NCI-H510A treated with DMSO at 0.1 percent for 48 hours (cell line): ENCODE measurements at regions not wholly inside any gene's neighbourhood (a gene's known extent, or its start where the extent isn't known, plus 50 kb on each side); places are given as distances from the start of the nearest gene placed in this dataset.
"Not testable (repeated sequence)": the region's sequence is repeated elsewhere in the genome, so short reads cannot be mapped to it uniquely, and the experiment has no call there.

Experiments
- DNase-seq: peaks from one replicate; lab custom pipeline; 2025; lab: John Stamatoyannopoulos, UW

DNA sequence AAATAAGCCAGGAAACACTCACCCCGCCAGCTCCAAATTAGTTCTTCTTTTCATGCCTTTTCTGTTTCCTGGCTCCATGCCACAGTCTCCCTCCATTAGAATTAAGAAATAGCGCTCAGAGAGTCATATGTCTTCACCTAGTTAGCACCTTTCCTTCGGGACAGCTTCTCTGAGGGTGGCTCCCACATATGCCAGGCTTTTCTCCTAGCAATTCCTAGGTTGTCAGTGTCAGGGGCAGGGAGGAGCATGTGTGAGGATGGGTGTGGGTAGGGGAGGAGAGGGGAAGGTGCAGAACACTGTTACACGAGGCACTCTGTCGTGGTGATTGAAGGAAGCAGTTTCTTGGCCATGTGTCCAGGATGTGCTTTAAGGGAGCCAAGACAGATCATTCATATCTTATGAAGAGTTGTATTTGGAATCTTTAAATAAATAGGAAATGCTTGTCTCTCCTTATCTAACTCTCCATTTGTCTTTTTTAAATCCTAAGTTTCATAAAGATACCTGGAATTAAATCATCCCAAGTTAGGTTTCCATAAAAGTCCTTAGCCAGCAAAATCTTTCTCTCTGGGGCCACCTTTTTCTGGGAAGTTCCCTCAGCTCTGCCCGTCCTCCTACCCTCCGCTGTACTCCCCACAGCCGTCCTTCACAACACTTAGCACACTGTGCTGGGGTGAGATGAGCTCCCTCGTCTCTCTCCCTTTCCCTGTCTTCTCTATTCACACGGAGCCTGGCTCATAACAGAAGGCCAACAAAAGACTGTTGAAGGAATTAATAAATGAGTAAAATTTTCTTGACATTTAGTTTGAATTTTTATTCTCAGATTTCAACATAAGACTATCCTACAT lies 361.0 kb downstream of the CD83 start:
- DNase-seq, result no peak

DNA sequence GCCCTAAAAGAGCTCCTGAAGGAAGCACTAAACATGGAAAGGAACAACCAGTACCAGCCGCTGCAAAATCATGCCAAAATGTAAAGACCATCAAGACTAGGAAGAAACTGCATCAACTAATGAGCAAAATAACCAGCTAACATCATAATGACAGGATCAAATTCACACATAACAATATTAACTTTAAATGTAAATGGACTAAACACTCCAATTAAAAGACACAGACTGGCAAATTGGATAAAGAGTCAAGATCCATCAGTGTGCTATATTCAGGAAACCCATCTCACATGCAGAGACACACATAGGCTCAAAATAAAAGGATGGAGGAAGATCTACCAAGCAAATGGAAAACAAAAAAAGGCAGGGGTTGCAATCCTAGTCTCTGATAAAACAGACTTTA lies 364.4 kb downstream of the CD83 start:
- not testable (repeated sequence) for DNase-seq

DNA sequence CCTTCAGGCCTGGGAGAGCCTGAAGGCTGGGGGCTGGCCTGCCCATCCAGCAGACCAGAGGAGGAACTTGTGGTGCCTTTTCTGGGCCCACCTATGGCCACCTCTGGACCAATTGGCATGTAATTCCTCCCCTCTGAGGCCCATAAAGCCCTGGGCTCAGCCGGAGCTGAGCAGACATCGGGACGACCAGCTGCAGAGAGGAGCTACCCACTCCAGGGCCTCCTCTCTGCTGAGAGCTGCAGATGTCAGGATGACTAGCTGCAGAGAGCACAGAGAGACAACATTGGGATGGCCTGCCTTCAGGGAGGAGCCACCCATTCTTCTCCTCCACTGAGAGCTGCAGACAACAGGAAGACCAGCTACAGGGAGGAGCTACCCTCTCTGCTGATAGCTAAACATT lies 370.1 kb downstream of the CD83 start:
- DNase-seq, result no peak

DNA sequence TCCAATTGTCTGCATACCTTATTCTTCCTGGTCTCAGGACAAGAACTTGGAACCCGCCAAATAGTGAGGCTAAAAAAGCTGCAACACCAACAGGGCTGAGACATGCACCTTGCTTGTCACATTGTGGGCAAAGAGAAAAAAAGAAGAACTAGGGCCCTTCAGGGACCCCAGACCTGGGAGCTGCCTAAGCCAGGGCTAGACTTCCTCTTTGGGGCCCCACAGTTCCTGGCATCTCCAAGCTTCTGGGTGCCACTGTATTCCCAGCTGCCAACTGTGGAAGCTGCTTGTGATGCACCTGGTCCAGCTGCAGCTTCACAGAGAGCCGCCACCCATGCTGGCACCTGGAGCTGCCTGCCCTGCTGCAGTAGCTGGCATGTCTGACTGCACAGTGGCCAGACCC lies 370.6 kb downstream of the CD83 start:
- DNase-seq, result no peak

DNA sequence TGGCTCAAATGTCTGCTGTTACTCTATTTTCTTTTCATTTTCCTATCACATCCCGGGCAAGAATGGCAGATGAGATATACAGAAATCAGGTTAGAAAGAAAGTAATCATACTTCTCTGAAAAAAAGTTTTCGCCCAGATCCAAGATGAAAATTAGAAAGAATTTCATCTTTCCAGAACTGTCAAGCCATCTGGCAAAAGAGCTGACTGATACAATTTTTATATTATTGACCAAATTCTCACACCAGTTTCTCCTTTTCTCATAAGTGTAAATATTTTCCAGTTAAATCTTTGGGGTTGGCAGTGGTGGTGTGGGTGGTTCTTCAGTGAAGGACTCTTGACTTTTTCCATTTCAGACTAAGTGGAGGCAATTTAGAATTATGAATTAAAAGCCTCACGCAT lies 371.9 kb downstream of the CD83 start:
- DNase-seq, result no peak

DNA sequence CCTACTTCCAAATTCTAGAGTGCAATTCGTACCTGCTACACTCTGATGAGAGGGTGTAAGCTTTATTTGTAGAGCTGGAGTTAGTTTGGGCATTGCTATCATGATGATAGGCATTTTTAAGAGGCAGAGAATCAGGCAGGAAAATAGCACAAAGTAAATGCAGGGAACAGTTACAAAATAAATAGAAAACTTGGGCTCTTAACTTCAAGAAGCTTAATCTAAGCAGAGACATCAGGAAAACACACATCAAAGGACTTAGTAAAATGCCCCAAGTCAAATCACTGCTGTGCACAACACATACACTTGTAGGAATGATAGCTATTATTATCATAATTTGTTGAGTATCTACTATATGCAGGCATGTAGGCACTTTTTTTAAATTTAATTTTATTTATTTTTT lies 381.2 kb downstream of the CD83 start:
- no peak for DNase-seq

DNA sequence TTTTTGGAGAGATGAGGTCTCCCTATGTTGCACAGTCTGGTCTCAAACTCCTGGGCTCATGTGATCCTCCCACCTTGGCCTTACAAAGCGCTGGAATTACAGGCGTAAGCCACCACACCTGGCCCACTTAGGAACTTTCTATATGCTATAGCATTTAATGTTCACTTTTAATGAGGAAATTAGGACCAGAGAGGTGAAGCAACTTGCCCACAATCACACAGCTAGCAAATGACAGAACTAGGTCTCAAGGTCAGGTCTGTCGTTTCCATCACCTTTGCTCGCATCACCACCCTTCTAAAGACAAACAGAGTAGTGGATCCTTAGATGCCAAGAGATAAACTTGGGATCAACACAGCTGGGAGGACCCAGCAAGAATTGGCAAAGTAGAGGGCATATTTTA lies 381.7 kb downstream of the CD83 start:
- no peak for DNase-seq

DNA sequence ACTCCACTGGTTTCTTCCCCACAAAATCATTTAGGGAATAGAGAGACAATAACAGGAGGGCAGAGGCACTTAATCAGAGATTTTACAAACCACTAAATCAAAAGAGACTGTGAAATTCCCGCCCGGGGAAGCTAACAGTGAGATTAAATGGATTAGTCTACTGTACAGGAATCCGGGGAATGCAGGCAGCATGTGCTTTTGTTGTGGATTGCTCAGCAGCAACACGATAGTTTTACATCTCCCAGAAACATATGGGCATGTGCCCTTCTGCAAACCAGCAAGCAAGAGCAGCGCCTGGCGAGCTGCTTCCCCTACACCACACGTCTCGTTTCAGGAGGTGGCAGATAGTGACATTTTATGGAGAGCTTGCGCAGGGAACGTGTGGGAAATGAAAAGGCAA lies 382.3 kb downstream of the CD83 start:
- DNase-seq, result no peak

DNA sequence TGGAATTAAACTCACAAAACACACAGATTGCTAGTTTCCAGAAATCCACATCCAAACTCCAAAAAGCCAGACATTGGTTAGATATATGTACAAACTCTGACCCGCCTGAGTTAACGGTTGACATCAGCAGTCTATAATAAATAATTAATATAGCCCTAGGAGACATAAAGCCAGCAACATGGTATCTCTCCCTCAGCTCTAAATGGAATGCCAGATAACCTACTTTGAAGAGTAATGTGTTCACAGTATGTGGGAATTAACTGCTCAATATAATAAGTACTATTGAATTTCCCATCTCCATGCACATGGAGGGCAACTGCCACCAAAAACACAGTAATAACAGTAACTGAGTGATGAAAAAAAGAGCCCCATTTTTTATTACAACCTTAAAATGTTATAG lies 383.2 kb downstream of the CD83 start:
- DNase-seq, result no peak

DNA sequence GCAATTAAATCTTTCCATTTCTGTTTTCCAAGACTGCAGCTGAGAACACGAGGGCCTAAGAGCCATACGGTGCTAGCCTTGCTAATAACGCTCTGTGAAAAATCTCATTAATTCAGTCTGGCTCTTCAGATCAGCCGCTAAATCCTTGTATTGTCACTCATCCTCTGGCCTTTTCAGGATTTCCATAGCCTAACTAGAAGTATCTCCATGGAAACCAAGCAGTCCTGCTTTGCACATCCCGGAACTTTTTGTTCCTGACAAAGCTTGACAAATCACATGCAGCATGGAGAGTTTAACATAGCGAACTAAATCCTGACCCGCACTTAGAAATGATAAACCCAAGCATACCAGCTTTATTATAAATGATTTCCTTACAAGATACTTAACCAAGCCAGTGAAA lies 383.7 kb downstream of the CD83 start:
- no peak for DNase-seq

DNA sequence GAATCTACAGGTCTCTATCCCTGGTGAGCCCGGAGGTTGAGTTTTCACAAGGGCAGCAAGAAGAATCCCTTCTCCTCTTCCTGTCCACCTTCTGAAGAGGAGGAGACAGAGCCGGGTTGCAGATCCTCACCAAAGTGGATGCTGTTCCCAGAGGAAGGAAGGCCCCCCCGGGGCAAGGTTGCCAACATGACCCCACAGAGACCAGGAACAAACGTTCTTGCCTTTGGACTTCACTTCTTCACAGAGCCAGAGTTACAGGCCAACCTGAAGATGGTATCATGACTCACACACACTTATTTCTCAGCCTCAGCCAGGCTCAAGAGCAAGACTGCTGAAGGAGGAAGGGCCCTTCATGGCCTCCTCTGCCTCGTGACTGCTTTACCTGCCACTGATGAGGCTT lies 384.3 kb downstream of the CD83 start:
- DNase-seq, result no peak

DNA sequence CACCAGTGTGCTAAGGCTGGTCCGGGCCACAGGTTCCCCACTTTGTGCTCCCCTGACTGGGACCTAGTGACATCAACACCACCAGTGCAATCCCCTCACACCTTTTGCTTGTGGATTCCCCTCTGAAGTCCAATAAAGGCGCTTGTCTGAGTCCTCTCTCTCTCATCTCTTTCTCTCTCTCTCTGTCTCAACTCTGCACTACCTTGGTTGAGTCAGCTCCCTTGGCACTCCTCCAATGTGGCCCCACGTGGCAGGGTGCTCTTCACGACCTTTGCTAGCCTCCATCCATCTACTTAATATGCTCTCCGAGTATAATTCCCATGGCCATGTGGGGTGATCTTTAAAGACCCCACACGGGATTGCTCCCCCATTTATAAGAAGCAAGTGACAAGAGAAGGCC lies 385.0 kb downstream of the CD83 start:
- DNase-seq, result no peak

DNA sequence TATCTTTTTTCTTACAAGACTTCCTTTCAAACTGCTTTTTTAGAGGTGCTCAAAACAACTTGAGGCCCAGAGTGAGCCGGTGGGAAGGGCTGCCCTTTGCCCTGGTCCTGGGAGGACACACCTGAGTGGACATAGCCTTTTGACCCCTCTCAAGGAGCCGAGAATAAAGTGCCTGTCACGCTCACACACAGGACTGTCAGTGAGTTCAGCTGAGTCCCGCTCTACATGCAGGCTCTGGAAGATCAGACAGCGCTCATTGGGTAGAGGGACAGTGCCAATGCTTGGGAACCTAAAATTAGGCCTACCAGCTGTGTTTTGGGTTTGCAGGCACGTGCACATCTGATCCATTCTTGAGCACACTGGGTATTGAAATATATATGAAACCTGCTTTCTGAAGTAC lies 387.8 kb downstream of the CD83 start:
- no peak for DNase-seq

DNA sequence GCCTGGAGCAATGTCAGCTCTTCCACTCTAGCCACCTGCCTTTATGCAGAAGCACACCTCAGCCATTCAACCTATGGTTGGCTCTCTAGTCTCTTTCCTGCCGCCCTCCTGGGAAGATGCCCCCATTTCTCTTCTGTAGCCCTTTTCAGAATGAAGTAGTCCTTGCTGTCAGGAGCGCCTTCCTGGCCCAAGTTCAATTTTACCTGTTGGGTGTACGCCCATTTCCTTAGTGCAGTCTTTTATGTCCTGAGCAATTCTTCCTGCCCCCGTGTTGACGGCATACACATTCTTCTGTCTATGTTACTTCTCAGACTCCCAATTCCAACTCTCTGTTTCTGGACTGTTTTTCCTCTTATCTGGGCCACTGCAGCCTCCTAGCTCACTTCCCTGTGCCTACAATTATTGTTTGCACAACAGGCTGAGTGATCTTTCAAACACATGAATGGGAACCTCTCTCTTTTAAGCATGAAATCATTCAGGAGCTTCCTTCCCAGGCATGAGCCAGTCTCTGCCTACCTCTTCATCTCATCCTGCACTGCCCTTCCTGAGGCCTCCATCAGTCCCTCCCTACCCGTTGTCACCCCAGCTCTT lies 389.2 kb downstream of the CD83 start:
- peak; percentile 49 for DNase-seq

DNA sequence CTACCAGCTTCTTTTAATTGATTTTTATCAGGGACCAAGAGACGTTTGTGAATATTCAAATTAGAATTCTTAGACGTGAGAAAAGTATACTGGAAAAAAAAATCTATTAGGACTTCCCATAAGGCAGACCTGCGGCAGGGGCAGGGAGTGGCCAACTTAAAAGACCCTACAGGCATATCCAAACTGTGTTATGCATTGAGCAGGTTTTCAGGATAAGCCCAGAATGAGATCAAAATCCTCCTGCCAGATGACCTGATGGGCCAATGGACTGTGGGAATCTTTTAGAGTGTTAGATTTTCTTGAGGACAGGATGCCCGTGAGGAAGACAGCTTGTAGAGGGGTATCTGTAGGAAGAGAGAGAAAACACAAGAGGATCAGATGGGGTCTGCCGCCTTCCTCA lies 391.5 kb downstream of the CD83 start:
- DNase-seq, result no peak

DNA sequence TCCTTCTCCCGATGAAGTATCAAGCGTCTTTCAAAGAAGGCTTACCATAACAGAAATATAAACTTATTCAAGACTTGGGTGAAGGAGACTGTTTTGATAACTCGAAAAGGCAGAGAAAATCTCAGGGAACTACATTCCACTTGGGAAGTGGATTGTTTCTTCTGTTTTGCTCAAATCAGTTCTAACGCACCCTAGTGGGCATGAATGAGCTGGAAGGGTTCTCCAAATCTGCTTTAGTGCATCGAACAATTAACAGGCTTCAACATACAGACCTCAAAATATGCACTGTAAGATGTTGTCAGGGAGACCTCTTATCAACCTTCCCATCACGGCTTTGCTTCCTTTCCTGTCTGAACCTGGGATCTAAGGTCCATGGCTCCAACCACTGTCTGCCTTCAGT lies 392.5 kb downstream of the CD83 start:
- DNase-seq, result no peak

DNA sequence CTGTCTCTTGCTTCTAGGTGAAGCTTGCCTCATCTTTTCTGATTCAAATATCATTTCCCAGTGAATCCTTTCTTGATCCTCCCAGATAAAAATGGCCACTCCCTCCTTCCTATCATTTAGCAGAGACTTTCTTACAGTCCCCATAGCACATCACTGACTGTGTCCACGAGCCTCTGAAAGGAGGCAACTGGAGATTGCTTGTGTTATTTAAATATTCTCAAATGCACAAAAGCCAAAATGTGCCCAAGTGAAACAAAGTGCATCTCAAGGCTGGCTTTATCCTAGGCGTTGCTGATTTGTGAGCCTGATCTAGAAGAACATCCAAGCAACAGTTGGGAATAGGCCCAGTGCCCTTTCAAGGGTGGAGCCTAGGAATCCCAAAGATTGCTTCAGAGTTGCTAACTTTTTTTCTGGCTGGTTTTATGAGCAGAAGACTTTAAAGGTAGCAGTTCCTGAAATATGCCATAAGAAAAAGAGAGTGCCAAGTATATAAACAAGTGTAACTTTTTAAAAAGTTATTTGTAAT lies 393.6 kb downstream of the CD83 start:
- no peak for DNase-seq

DNA sequence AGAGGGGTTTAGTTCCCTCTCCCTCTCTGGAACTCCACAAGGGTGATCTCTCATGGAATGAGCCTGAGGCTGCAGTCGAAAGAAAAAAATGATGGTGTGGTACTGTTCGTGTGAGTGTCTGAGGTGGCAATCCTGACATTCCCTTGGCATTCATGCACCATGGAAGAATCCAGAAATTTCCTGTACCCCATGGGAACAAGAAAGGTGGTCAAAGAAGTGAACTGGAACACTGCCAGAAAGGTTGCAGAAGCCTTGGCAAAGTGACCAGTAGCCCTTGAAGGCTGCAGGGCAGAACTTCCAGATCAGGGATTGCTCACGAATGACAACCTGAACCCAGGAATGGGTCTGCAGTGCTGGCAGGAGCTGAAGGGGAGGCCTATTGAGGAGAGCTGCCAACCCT lies 394.7 kb downstream of the CD83 start:
- DNase-seq, result no peak

DNA sequence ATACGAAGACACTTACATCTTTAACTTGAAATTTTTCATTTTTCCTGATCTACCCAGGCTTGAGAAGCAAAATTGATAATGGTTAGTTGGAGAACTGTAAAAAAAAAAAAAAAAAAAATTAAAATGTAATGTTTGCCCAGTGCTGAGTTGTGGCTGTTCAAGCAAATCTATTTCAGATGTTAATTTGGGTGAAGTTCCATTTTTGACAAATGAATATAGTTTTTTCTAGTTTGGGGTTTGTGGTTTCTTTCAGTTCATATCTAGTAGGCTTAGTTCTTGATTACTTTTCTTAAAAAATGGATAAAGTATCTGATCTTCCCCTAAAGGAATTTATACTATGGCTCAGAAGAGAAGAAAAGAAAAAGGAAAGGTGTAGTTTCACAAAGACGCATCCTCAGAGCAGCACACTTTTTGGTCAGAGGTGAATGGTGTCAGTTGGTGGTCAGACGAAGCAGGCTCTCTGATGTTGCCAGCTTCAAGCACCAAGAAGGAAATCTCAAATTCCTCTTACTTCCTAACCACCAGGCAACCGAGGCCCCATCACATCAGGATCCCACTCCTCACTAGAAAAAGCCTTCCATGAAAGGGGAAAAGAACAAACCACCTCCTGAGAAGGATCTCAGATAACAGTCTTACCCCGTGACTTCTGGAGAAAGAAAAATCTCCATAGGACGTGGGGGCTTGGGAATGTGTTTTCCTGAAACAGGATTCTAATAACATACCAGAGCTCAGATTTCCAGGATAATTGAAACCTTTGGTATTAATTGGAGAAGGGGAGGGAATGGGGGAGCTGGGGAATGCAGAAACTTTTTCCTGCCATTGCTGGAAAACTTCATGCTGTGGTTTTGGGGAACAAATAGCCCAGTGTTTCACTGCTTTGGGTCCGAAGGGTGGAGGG lies 396.2 kb downstream of the CD83 start:
- DNase-seq, result no peak

DNA sequence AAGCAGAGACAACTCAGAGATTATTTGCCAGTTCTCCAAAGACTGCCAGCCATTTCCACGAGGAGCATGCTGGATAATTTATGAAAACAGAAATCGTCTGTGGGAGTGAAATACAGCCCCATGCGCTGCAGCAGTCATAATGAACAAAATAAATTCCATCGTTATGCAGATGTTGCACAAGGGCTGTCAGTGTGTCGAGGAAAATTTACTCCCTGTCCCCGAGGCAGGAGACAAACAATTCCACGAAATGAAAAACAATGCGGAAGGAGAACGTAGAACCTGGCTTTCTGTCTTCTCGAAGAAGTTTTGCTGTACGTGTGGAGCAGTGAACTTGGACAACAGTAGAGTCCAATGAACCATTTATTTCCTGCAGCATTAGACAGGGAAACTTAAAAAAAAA lies 399.4 kb downstream of the CD83 start:
- DNase-seq, result no peak

DNA sequence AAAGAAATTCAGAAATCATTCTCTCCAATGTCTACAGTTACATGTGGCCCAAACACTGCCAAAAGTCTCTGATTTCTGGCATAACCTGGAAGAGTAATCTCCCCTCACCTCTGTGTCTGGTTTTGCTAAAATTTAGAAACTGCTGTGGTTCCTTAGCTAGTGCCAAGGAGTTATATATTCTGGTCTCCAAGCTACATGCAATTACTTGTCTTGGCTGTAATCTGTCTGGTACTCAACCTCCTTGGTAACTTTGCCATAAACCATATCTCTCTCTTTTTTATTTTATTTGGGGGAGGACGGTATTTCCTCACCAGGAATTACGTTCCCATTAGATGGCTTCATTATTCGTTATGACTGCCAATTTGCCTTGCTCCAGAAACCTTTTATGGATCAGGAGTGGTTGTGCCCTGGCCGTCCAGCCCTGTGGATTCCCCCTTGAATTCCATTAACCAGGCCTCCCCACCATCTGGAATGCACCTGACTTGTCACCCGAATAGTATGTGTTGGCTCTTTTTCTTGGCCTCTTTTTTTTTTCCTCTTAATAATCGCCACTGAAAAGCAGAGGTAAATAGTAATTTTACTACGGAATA lies 400.0 kb downstream of the CD83 start:
- no peak for DNase-seq

DNA sequence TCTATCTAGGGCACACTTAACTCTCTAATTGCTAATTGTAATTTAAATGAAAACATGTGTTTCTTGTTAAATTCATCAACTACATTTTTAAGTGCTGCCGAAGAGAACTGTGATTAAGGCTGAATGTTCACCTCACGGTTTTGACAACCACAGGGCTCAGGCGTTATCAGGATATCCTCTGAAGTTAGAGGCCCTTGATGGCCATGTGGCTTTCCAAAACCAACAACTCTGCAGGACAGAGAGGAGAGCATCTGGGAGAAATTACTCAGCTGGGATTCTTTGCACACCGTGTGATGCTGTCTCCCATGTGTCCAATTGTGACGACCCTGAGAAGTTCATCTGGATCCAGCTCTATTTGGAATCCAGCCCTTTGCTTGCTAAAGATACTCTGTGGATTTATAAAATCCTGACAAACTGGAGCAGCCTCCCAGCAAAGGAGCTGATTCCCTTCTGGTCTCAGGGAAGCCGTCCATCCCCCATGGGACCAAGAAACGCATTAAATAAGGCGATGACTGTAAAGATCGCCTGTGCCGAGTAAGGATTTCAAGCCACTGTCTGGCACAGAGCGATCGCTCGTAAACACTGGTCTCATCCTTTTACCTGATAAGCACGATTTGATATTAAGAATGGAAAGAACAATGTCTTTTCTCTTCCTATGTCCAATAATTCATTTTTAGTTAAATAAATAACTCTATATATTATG lies 401.1 kb downstream of the CD83 start:
- DNase-seq, result no peak
